ENCODE measurements at regions not wholly inside any gene's neighbourhood (a gene's known extent, or its start where the extent isn't known, plus 50 kb on each side); places are given as distances from the start of the nearest gene placed in this dataset.

GRCh38 chr10:22875581-22875980 is 52.3 kb upstream of the ARMC3 start:
- no peak for DNase-seq
- H3K27ac Mint-ChIP-seq = no peak overlapping the region
- H3K4me1 Mint-ChIP-seq = peaks cover 10% of the 10 kb centered on the region
- H3K9me3 Mint-ChIP-seq = no peaks in the 10 kb centered on the region
- H3K36me3 Mint-ChIP-seq = no peaks in the 10 kb centered on the region
- H3K27me3 Mint-ChIP-seq = peaks cover 3% of the 10 kb centered on the region
- H3K4me3 Mint-ChIP-seq = no peak overlapping the region

GRCh38 chr10:22874189-22874854 is 53.5 kb upstream of the ARMC3 start:
- Mint-ChIP-seq H3K27me3 (peaks cover 3% of the 10 kb centered on the region), H3K4me3 (no peak overlapping the region), H3K9me3 (no peaks in the 10 kb centered on the region), H3K36me3 (no peaks in the 10 kb centered on the region), H3K27ac (no peak overlapping the region), H3K4me1 (peaks cover 10% of the 10 kb centered on the region)
- DNase-seq = no peak

GRCh38 chr10:22856444-22857074 is 71.3 kb upstream of the ARMC3 start:
- no peak overlapping the region for H3K27ac Mint-ChIP-seq
- H3K36me3 Mint-ChIP-seq = no peaks in the 10 kb centered on the region
- H3K4me3 Mint-ChIP-seq = no peak overlapping the region

GRCh38 chr10:22854935-22855421 is 72.9 kb upstream of the ARMC3 start:
- Mint-ChIP-seq H3K27ac (no peak overlapping the region), H3K4me3 (no peak overlapping the region), H3K27me3 (no peaks in the 10 kb centered on the region), H3K9me3 (no peaks in the 10 kb centered on the region), H3K4me1 (no peaks in the 10 kb centered on the region), H3K36me3 (no peaks in the 10 kb centered on the region)
- no peak for DNase-seq

More at GRCh38 chr10:22856444-22857074, 71.3 kb upstream of the ARMC3 start:
- no peak for DNase-seq
- no peaks in the 10 kb centered on the region for H3K4me1 Mint-ChIP-seq
- no peaks in the 10 kb centered on the region for H3K27me3 Mint-ChIP-seq
- no peaks in the 10 kb centered on the region for H3K9me3 Mint-ChIP-seq

- H3K4me1 Mint-ChIP-seq = peaks cover 4% of the 10 kb centered on the region
- no peaks in the 10 kb centered on the region for H3K36me3 Mint-ChIP-seq
- no peaks in the 10 kb centered on the region for H3K27me3 Mint-ChIP-seq
- DNase-seq = no peak
- H3K27ac Mint-ChIP-seq = no peak overlapping the region
- H3K9me3 Mint-ChIP-seq = no peaks in the 10 kb centered on the region
- no peak overlapping the region for H3K4me3 Mint-ChIP-seq
Measured at GRCh38 chr10:22853906-22854447, 73.9 kb upstream of the ARMC3 start.

GRCh38 chr10:22852712-22853353 is 75.0 kb upstream of the ARMC3 start:
- H3K4me1 Mint-ChIP-seq = peaks cover 6% of the 10 kb centered on the region
- H3K36me3 Mint-ChIP-seq = no peaks in the 10 kb centered on the region
- no peak overlapping the region for H3K27ac Mint-ChIP-seq
- H3K9me3 Mint-ChIP-seq = no peaks in the 10 kb centered on the region
- no peaks in the 10 kb centered on the region for H3K27me3 Mint-ChIP-seq
- no peak overlapping the region for H3K4me3 Mint-ChIP-seq
- DNase-seq = no peak

GRCh38 chr10:22851865-22852239 is 76.0 kb upstream of the ARMC3 start:
- peaks cover 6% of the 10 kb centered on the region for H3K4me1 Mint-ChIP-seq
- H3K9me3 Mint-ChIP-seq = no peaks in the 10 kb centered on the region
- DNase-seq = no peak
- H3K36me3 Mint-ChIP-seq = no peaks in the 10 kb centered on the region
- H3K27ac Mint-ChIP-seq = no peak overlapping the region
- no peaks in the 10 kb centered on the region for H3K27me3 Mint-ChIP-seq
- no peak overlapping the region for H3K4me3 Mint-ChIP-seq

- Mint-ChIP-seq H3K4me3 (no peak overlapping the region), H3K27me3 (no peaks in the 10 kb centered on the region), H3K36me3 (no peaks in the 10 kb centered on the region), H3K4me1 (peaks cover 10% of the 10 kb centered on the region), H3K27ac (no peak overlapping the region), H3K9me3 (no peaks in the 10 kb centered on the region)
- no peak for DNase-seq
Measured at GRCh38 chr10:22850541-22850940, 77.3 kb upstream of the ARMC3 start.

- DNase-seq = no peak
- peak overlapping the region; percentile 60 for H3K4me3 Mint-ChIP-seq
- H3K36me3 Mint-ChIP-seq = no peaks in the 10 kb centered on the region
- H3K4me1 Mint-ChIP-seq = peaks cover 10% of the 10 kb centered on the region
- H3K9me3 Mint-ChIP-seq = no peaks in the 10 kb centered on the region
- H3K27ac Mint-ChIP-seq = peak overlapping the region; percentile 21
- no peaks in the 10 kb centered on the region for H3K27me3 Mint-ChIP-seq
Measured at GRCh38 chr10:22849077-22849805, 78.6 kb upstream of the ARMC3 start.

GRCh38 chr10:22848509-22848908 is 79.3 kb upstream of the ARMC3 start:
- Mint-ChIP-seq H3K27ac (no peak overlapping the region), H3K27me3 (no peaks in the 10 kb centered on the region), H3K4me3 (no peak overlapping the region), H3K4me1 (peaks cover 10% of the 10 kb centered on the region), H3K9me3 (no peaks in the 10 kb centered on the region), H3K36me3 (no peaks in the 10 kb centered on the region)
- DNase-seq = no peak

GRCh38 chr10:22846294-22846693 is 81.6 kb upstream of the ARMC3 start:
- H3K4me1 Mint-ChIP-seq = peaks cover 10% of the 10 kb centered on the region
- no peaks in the 10 kb centered on the region for H3K36me3 Mint-ChIP-seq
- H3K4me3 Mint-ChIP-seq = no peak overlapping the region
- H3K9me3 Mint-ChIP-seq = no peaks in the 10 kb centered on the region
- no peak overlapping the region for H3K27ac Mint-ChIP-seq
- no peaks in the 10 kb centered on the region for H3K27me3 Mint-ChIP-seq
- no peak for DNase-seq

GRCh38 chr10:22839639-22840038 is 88.2 kb upstream of the ARMC3 start:
- H3K27ac Mint-ChIP-seq = no peak overlapping the region
- no peak overlapping the region for H3K4me3 Mint-ChIP-seq
- H3K36me3 Mint-ChIP-seq = no peaks in the 10 kb centered on the region
- H3K27me3 Mint-ChIP-seq = no peaks in the 10 kb centered on the region
- peaks cover 5% of the 10 kb centered on the region for H3K4me1 Mint-ChIP-seq
- H3K9me3 Mint-ChIP-seq = peaks cover 3% of the 10 kb centered on the region
- DNase-seq = no peak

- H3K4me1 Mint-ChIP-seq = peaks cover 5% of the 10 kb centered on the region
- no peak overlapping the region for H3K4me3 Mint-ChIP-seq
- no peak for DNase-seq
- H3K27ac Mint-ChIP-seq = peak overlapping the region; percentile 1
- H3K36me3 Mint-ChIP-seq = no peaks in the 10 kb centered on the region
- peaks cover 3% of the 10 kb centered on the region for H3K9me3 Mint-ChIP-seq
- H3K27me3 Mint-ChIP-seq = no peaks in the 10 kb centered on the region
Measured at GRCh38 chr10:22837771-22838170, 90.1 kb upstream of the ARMC3 start.

- Mint-ChIP-seq H3K27ac (peak overlapping the region; percentile 1), H3K27me3 (no peaks in the 10 kb centered on the region), H3K9me3 (peaks cover 3% of the 10 kb centered on the region), H3K4me1 (peaks cover 5% of the 10 kb centered on the region), H3K4me3 (no peak overlapping the region), H3K36me3 (no peaks in the 10 kb centered on the region)
- no peak for DNase-seq
Measured at GRCh38 chr10:22837351-22837750, 90.5 kb upstream of the ARMC3 start.

- H3K27ac Mint-ChIP-seq = no peak overlapping the region
- peaks cover 3% of the 10 kb centered on the region for H3K9me3 Mint-ChIP-seq
- H3K36me3 Mint-ChIP-seq = no peaks in the 10 kb centered on the region
- H3K4me3 Mint-ChIP-seq = no peak overlapping the region
- H3K27me3 Mint-ChIP-seq = no peaks in the 10 kb centered on the region
- H3K4me1 Mint-ChIP-seq = peaks cover 5% of the 10 kb centered on the region
- no peak for DNase-seq
Measured at GRCh38 chr10:22834471-22834870, 93.4 kb upstream of the ARMC3 start.
